Fibroblast of lung (primary cell): ENCODE measurements at regions not wholly inside any gene's neighbourhood (a gene's known extent, or its start where the extent isn't known, plus 50 kb on each side); places are given as distances from the start of the nearest gene placed in this dataset.

Experiments
- DNase-seq, 2 donors: peaks; one replicate each; pipeline versions ENCODE4 v3.0.0 to v3.0.0-alpha.2; 2010; ENCODE audit warnings: low read depth in 2 of 2
- H2AFZ ChIP-seq: 2 replicates; pipeline ENCODE4 v1.5.1; 2012; ENCODE audit warnings: low read length, control low read depth, inconsistent platforms
- H3K27ac ChIP-seq: 2 replicates; pipeline ENCODE4 v1.5.1; 2011; ENCODE audit warnings: low read length, control low read depth; ENCODE audit not compliant: insufficient read depth
- H3K27me3 ChIP-seq: 2 replicates; pipeline ENCODE4 v1.5.1; 2011; ENCODE audit warnings: mild to moderate bottlenecking, low read length; ENCODE audit not compliant: control insufficient read depth, insufficient read depth
- H3K36me3 ChIP-seq: 2 replicates; pipeline ENCODE4 v1.5.1; 2011; ENCODE audit warnings: low read length; ENCODE audit not compliant: control insufficient read depth, insufficient read depth
- H3K4me1 ChIP-seq: 2 replicates; pipeline ENCODE4 v1.5.1; 2011; ENCODE audit warnings: low read length; ENCODE audit not compliant: control insufficient read depth, insufficient read depth; ENCODE audit errors: extremely low read depth
- H3K4me2 ChIP-seq: 2 replicates; pipeline ENCODE4 v1.5.1; 2011; ENCODE audit warnings: low read length, control low read depth; ENCODE audit not compliant: insufficient read depth; ENCODE audit errors: extremely low read depth
- H3K4me3 ChIP-seq, 4 experiments: fragments of 200-600 bp in 1 of 4; sonication (generic) in 1 of 4; replicated peaks in 1 of 4; 2 replicates each; pipeline ENCODE4 v1.5.1; 2011 to 2016; ENCODE audit warnings: low read length in 4 of 4, low read depth in 3 of 4, mild to moderate bottlenecking in 3 of 4, control low read depth in 2 of 4, inconsistent platforms in 1 of 4, mixed read lengths in 1 of 4; ENCODE audit not compliant: insufficient read depth in 1 of 4; ENCODE audit errors: control extremely low read depth in 1 of 4
- H3K79me2 ChIP-seq: 2 replicates; pipeline ENCODE4 v1.5.1; 2012; ENCODE audit warnings: mild to moderate bottlenecking, low read length, inconsistent platforms; ENCODE audit not compliant: control insufficient read depth, insufficient read depth
- H3K9ac ChIP-seq: 2 replicates; pipeline ENCODE4 v1.5.1; 2011; ENCODE audit warnings: mild to moderate bottlenecking, low read length, control low read depth; ENCODE audit not compliant: insufficient read depth
- H3K9me3 ChIP-seq: 2 replicates; pipeline ENCODE4 v1.5.1; 2012; ENCODE audit warnings: low read depth, low read length; ENCODE audit not compliant: control insufficient read depth, insufficient read depth
- H4K20me1 ChIP-seq: 2 replicates; pipeline ENCODE4 v1.5.1; 2011; ENCODE audit warnings: low read length; ENCODE audit not compliant: control insufficient read depth, insufficient read depth; ENCODE audit errors: extremely low read depth
- EZH2 ChIP-seq: IDR thresholded peaks from 2 replicates; pipeline ENCODE4 v1.5.1; 2012; ENCODE audit warnings: low read length, control low read depth, mild to moderate bottlenecking; ENCODE audit errors: missing control alignments
- TF ChIP-seq, protein P1 (sequence below), 2 donors: IDR thresholded peaks in 1 of 2; conservative IDR thresholded peaks in 1 of 2; 1 replicate in 1 of 2; 2 replicates in 1 of 2; pipeline ENCODE4 v1.5.1; 2011 to 2012; ENCODE audit warnings: low read length in 2 of 2, control low read depth in 1 of 2, inconsistent platforms in 1 of 2, low read depth in 1 of 2, mild to moderate bottlenecking in 1 of 2

DNA sequence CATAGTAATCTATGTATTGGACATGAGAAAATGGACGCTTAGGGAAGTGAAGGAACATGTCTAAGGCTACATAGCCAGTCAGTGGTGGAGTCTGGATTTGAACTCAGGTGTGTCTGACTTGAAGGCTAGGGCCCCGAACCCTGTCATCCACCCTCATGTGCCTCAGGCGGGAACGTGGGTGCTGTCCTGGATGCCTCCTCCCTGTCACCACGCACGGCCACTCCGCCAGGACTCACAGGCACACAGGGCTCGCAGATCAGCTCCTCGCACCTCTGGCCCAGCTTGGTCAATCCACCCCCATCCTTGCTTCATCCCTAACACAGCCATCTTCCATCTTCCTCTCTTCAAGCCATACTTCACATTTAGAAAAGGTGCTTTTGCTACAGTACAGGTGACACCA, 154.7 kb downstream of the KCNJ12 start:
- Histone ChIP-seq H3K4me2 (no peak overlapping the region), H3K27me3 (no peaks in the 10 kb centered on the region), H3K36me3 (peaks cover 7% of the 10 kb centered on the region), H3K27ac (no peak overlapping the region), H2AFZ (no peak overlapping the region), H3K79me2 (no peaks in the 10 kb centered on the region), H3K4me1 (no peaks in the 10 kb centered on the region), H3K9ac (no peak overlapping the region), H3K9me3 (no peaks in the 10 kb centered on the region), H3K4me3 (no peak overlapping the region), H4K20me1 (no peaks in the 10 kb centered on the region)
- no peak for TF ChIP-seq EZH2
- TF ChIP-seq, protein P1, sequence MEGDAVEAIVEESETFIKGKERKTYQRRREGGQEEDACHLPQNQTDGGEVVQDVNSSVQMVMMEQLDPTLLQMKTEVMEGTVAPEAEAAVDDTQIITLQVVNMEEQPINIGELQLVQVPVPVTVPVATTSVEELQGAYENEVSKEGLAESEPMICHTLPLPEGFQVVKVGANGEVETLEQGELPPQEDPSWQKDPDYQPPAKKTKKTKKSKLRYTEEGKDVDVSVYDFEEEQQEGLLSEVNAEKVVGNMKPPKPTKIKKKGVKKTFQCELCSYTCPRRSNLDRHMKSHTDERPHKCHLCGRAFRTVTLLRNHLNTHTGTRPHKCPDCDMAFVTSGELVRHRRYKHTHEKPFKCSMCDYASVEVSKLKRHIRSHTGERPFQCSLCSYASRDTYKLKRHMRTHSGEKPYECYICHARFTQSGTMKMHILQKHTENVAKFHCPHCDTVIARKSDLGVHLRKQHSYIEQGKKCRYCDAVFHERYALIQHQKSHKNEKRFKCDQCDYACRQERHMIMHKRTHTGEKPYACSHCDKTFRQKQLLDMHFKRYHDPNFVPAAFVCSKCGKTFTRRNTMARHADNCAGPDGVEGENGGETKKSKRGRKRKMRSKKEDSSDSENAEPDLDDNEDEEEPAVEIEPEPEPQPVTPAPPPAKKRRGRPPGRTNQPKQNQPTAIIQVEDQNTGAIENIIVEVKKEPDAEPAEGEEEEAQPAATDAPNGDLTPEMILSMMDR (conservative IDR thresholded peaks at IDR 0.05 in 1 of 2, IDR thresholded peaks at IDR 0.05 in 1 of 2; ENCODE audit: low read depth in 1 of 2, low read length in 2 of 2), result no peak
- DNase-seq, result no peak

DNA sequence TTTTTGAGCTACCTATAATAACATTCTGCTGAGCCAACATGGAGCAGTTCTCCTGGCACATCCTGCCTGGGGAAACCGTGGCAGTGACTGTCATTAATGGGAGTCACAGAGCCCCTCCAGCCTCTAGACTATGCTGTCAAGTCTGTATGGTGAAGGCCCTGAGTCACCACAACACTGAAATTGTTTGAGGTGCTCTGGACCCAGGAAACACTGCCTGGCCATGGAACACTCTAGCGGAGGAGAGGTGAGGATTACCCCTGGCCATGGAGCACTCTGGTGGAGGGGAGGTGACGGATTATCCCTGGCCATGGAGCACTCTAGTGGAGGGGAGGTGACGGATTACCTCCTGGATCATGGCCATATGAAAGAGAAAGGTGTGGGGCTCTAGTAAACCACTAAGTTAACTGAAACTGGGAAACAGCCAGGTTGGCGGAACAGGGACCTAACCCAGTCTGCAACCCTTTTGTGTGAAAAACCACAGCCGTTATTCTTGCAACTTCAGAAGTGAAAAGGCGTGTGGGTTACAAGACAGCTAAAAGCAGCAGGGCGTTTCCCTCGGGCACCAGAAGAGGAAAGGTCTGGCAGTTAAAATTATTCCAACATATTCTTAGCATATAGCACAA, 156.7 kb downstream of the KCNJ12 start:
- DNase-seq, result no peak
- H2AFZ ChIP-seq, result no peak overlapping the region
- no peaks in the 10 kb centered on the region for H3K9me3 ChIP-seq
- H3K27me3 ChIP-seq, result no peaks in the 10 kb centered on the region
- H3K9ac ChIP-seq, result no peak overlapping the region
- H4K20me1 ChIP-seq, result no peaks in the 10 kb centered on the region
- no peak overlapping the region for H3K4me2 ChIP-seq
- TF ChIP-seq, protein P1 (conservative IDR thresholded peaks at IDR 0.05 in 1 of 2, IDR thresholded peaks at IDR 0.05 in 1 of 2; ENCODE audit: low read depth in 1 of 2, low read length in 2 of 2), result no peak
- no peak for TF ChIP-seq EZH2
- H3K79me2 ChIP-seq, result peaks cover 6% of the 10 kb centered on the region
- H3K36me3 ChIP-seq, result peaks cover 7% of the 10 kb centered on the region
- H3K4me1 ChIP-seq, result no peaks in the 10 kb centered on the region
- H3K4me3 ChIP-seq, result no peak overlapping the region
- no peak overlapping the region for H3K27ac ChIP-seq

DNA sequence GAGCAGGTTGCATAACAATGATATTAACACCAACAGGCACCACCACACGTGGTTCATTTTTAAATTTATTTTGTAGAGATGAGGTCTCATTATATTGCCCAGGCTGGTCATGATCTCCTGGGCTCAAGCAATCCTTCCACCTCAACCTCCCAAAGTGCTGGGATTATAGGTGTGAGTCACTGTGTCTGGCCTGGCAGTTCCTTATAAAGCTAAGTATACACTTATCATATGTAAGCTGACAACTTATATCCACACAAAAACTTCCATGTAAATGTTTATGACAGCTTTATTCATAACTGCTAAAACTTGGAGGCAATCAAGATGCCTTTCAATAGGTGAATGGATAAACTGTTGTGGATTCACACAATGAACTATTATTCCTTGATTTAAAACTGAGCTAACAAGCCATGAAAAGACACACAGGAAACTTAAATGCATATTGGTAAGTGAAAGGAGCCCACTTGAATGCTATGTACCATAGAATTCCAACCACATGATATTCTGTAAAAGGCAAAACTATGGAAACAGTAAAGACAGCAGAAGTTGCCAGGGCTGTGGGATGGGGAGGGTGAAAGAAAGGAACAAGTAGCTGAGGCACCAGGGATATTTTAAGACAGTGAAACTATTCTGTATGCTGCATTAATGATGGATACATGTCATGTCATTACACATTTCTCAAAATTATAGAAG, 156.5 kb upstream of the KCNJ18 start:
- Histone ChIP-seq H4K20me1 (no peaks in the 10 kb centered on the region), H3K9ac (no peak overlapping the region), H3K79me2 (peaks cover 6% of the 10 kb centered on the region), H3K27ac (no peak overlapping the region), H3K36me3 (peaks cover 7% of the 10 kb centered on the region), H3K4me3 (no peak overlapping the region), H3K4me1 (no peaks in the 10 kb centered on the region), H3K9me3 (no peaks in the 10 kb centered on the region), H2AFZ (no peak overlapping the region), H3K27me3 (no peaks in the 10 kb centered on the region), H3K4me2 (no peak overlapping the region)
- TF ChIP-seq, protein P1 (conservative IDR thresholded peaks at IDR 0.05 in 1 of 2, IDR thresholded peaks at IDR 0.05 in 1 of 2; ENCODE audit: low read depth in 1 of 2, low read length in 2 of 2), result no peak
- TF ChIP-seq EZH2, result no peak
- no peak for DNase-seq
